MM.1S (cell line): ENCODE measurements at regions not wholly inside any gene's neighbourhood (a gene's known extent, or its start where the extent isn't known, plus 50 kb on each side); places are given as distances from the start of the nearest gene placed in this dataset.

Experiments used
- CTCF ChIP-seq: fragments of 300-600 bp; sonication (generic); IDR thresholded peaks from 2 replicates; pipeline ENCODE4 v1.5.1; 2016; ENCODE audit warnings: antibody characterized with exemption, low read length, mixed read lengths
- EZH2 ChIP-seq: fragments of 300-600 bp; sonication (generic); optimal IDR thresholded peaks from 2 replicates; pipeline ENCODE3; 2017; ENCODE audit warnings: low read depth, mild to moderate bottlenecking, antibody characterized with exemption, low read length, mixed read lengths
- EZH2phosphoT487 ChIP-seq: fragments of 300-600 bp; sonication (generic); IDR thresholded peaks from 2 replicates; pipeline ENCODE4 v1.6.1; 2018; ENCODE audit warnings: antibody characterized with exemption, low read length

GRCh38 chr6:7051780-7052442 lies 55.9 kb upstream of the RREB1 start:
- TF ChIP-seq CTCF (no peak), EZH2 (no peak), EZH2phosphoT487 (no peak)
